ENCODE measurements at regions not wholly inside any gene's neighbourhood (a gene's known extent, or its start where the extent isn't known, plus 50 kb on each side); places are given as distances from the start of the nearest gene placed in this dataset.

GRCh38 chr13:21799671-21800070 lies 128.8 kb downstream of the FGF9 start:
- H3K27me3 Mint-ChIP-seq (ENCODE audit: low read depth), result no peaks in the 10 kb centered on the region
- no peak overlapping the region for H3K27ac Mint-ChIP-seq

GRCh38 chr13:21800837-21801616 lies 130.2 kb downstream of the FGF9 start:
- no peaks in the 10 kb centered on the region for H3K27me3 Mint-ChIP-seq (ENCODE audit: low read depth)
- H3K9me3 Mint-ChIP-seq, result no peaks in the 10 kb centered on the region
- H3K4me1 Mint-ChIP-seq (ENCODE audit: low read depth), result no peaks in the 10 kb centered on the region
- no peaks in the 10 kb centered on the region for H3K36me3 Mint-ChIP-seq (ENCODE audit: low read depth)
- H3K27ac Mint-ChIP-seq, result no peak overlapping the region
- H3K4me3 Mint-ChIP-seq, result no peak overlapping the region

More at GRCh38 chr13:21799671-21800070, 128.8 kb downstream of the FGF9 start:
- Mint-ChIP-seq H3K4me3 (no peak overlapping the region), H3K4me1 (ENCODE audit: low read depth) (no peaks in the 10 kb centered on the region), H3K36me3 (ENCODE audit: low read depth) (no peaks in the 10 kb centered on the region), H3K9me3 (no peaks in the 10 kb centered on the region)

DNA sequence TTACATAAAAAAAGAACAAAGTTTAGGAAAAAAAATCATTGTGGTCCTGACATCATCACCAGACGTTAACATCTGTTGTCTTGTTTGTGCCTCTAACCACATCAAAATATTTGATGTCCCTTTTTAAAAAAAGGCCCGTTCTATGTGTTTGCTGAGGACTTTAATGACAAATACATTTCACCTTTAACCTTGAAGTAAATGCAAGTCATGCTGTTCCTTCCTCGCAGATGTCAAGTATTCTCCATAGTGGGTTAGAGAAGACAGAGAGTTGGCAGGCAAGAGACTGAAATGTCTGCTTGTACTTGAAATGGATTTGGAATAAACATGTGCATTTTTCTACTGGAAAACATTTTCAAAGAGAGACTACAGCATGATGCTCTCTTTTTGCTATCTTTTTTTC lies 134.9 kb downstream of the FGF9 start:
- no peak overlapping the region for H3K27ac Mint-ChIP-seq
- H3K4me3 Mint-ChIP-seq, result no peak overlapping the region

GRCh38 chr13:21812192-21812626 lies 141.3 kb downstream of the FGF9 start:
- H3K36me3 Mint-ChIP-seq (ENCODE audit: low read depth), result no peaks in the 10 kb centered on the region
- H3K27ac Mint-ChIP-seq, result no peak overlapping the region
- H3K4me3 Mint-ChIP-seq, result no peak overlapping the region
- no peaks in the 10 kb centered on the region for H3K27me3 Mint-ChIP-seq (ENCODE audit: low read depth)
- no peaks in the 10 kb centered on the region for H3K4me1 Mint-ChIP-seq (ENCODE audit: low read depth)
- peaks cover 10% of the 10 kb centered on the region for H3K9me3 Mint-ChIP-seq

More for the DNA sequence above, 134.9 kb downstream of the FGF9 start:
- H3K4me1 Mint-ChIP-seq (ENCODE audit: low read depth), result no peaks in the 10 kb centered on the region
- no peaks in the 10 kb centered on the region for H3K27me3 Mint-ChIP-seq (ENCODE audit: low read depth)
- H3K36me3 Mint-ChIP-seq (ENCODE audit: low read depth), result no peaks in the 10 kb centered on the region
- H3K9me3 Mint-ChIP-seq, result peaks cover 7% of the 10 kb centered on the region

DNA sequence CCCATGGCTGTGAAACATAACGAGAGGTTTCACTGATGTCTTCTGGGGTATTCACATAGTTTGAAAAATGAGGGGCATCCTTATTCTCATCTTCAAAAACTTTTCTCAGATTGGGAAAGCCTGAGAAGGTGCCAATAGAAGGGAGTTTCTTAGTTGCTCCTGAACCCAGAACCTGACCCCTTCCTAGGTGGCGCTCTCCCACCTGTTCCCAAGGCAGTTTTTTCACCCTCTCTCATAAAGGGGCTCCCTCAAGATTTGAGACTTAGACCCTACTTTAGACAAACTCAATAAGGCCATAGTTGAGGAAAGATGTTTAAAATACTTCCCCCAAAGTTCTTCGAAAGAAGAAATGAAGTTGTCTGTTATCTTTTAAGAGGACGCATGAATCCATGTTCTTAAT lies 142.2 kb downstream of the FGF9 start:
- Mint-ChIP-seq H3K4me3 (no peak overlapping the region), H3K27ac (no peak overlapping the region), H3K4me1 (ENCODE audit: low read depth) (no peaks in the 10 kb centered on the region), H3K36me3 (ENCODE audit: low read depth) (no peaks in the 10 kb centered on the region), H3K27me3 (ENCODE audit: low read depth) (no peaks in the 10 kb centered on the region), H3K9me3 (peaks cover 4% of the 10 kb centered on the region)

- H3K4me1 Mint-ChIP-seq (ENCODE audit: low read depth), result no peaks in the 10 kb centered on the region
- no peak overlapping the region for H3K4me3 Mint-ChIP-seq
- peaks cover 4% of the 10 kb centered on the region for H3K9me3 Mint-ChIP-seq
- H3K36me3 Mint-ChIP-seq (ENCODE audit: low read depth), result no peaks in the 10 kb centered on the region
- H3K27ac Mint-ChIP-seq, result no peak overlapping the region
- no peaks in the 10 kb centered on the region for H3K27me3 Mint-ChIP-seq (ENCODE audit: low read depth)
Measured at GRCh38 chr13:21813844-21814243, 143.0 kb downstream of the FGF9 start.

DNA sequence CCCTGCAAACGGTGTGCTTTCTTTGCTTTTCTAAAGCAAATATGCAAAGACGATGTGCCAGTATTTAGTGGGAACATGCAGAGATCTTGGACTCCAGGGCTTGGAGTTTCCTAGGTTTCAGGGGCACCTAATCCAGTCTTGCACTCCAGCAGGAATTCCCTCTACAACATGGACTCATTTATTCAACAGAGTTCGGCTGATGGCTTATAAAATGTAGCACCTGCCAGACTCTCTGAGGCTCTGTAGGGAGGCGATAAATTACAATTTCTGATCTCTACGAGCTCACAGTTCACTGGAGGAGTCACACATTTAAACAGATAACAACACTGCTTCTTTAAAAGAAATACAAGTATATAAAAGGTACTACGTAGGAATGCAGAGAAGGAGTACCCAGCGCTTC lies 143.7 kb downstream of the FGF9 start:
- Mint-ChIP-seq H3K4me3 (no peak overlapping the region), H3K9me3 (peaks cover 4% of the 10 kb centered on the region), H3K27me3 (ENCODE audit: low read depth) (no peaks in the 10 kb centered on the region), H3K36me3 (ENCODE audit: low read depth) (no peaks in the 10 kb centered on the region), H3K4me1 (ENCODE audit: low read depth) (no peaks in the 10 kb centered on the region), H3K27ac (no peak overlapping the region)

DNA sequence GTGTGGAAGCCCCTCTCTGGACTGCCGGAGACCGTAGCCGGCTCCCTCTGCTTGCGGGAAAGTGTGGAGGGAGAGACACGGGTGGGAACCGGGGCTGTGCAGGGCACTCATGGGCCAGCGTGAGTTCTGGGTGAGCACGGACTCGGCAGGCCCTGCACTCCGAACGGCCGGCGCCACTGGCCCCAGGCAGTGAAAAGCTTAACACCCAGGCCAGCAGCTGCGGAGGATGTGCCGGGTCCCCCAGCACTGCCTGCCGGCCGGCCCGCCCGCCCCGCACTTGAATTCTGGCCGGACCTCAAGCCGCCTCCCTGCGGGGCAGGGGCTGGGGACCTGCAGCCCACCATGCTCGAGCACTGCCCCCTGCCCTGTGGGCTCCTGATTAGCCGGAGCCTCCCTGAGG lies 147.0 kb downstream of the FGF9 start:
- H3K36me3 Mint-ChIP-seq (ENCODE audit: low read depth), result no peaks in the 10 kb centered on the region
- no peaks in the 10 kb centered on the region for H3K4me1 Mint-ChIP-seq (ENCODE audit: low read depth)
- no peak overlapping the region for H3K4me3 Mint-ChIP-seq
- H3K27ac Mint-ChIP-seq, result no peak overlapping the region
- peaks cover 4% of the 10 kb centered on the region for H3K9me3 Mint-ChIP-seq
- H3K27me3 Mint-ChIP-seq (ENCODE audit: low read depth), result no peaks in the 10 kb centered on the region

DNA sequence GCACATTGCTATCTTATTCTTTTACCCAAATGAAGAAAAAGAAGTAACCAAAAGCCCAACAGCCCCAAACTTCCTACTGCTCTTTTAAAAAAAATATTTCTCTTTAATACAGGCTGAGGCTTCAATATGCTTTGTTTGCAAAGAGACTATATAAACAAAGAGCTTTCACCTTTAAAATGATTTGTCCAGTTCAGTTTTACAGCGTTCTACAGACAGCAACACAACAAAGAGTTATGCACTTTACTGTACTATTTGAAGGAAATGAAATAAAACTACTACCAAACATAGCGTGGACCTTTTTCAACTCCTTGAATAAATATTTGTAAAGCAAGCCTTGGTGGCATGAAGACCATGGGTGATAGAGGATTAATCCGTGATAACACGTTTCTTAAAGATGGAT lies 151.2 kb downstream of the FGF9 start:
- Mint-ChIP-seq H3K36me3 (ENCODE audit: low read depth) (no peaks in the 10 kb centered on the region), H3K9me3 (no peaks in the 10 kb centered on the region), H3K27me3 (ENCODE audit: low read depth) (no peaks in the 10 kb centered on the region), H3K27ac (no peak overlapping the region), H3K4me3 (no peak overlapping the region), H3K4me1 (ENCODE audit: low read depth) (peaks cover 2% of the 10 kb centered on the region)

DNA sequence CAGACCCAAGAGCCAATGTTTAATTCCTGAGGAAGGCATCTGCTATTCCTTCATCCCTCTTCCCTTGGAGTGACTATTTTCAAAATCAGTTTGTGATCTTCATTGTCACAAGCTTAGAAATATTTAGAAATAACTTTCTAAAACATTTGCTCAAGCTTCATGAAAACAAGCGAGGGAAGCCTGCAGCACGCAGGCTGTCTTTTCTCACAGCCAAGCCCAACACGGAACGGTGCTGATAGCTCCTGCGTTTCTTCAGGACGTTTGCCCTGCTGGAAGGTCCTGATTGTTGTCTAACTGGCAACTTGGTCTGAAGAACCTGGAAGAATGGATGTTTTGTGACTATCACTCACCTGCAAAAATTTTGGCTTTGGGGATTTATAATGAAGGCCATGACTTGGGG lies 152.5 kb downstream of the FGF9 start:
- H3K27me3 Mint-ChIP-seq (ENCODE audit: low read depth), result no peaks in the 10 kb centered on the region

GRCh38 chr13:21823949-21824348 lies 153.1 kb downstream of the FGF9 start:
- Mint-ChIP-seq H3K4me1 (ENCODE audit: low read depth) (peaks cover 2% of the 10 kb centered on the region), H3K4me3 (no peak overlapping the region), H3K36me3 (ENCODE audit: low read depth) (no peaks in the 10 kb centered on the region), H3K9me3 (no peaks in the 10 kb centered on the region), H3K27me3 (ENCODE audit: low read depth) (no peaks in the 10 kb centered on the region), H3K27ac (no peak overlapping the region)

More for the DNA sequence above, 152.5 kb downstream of the FGF9 start:
- peaks cover 2% of the 10 kb centered on the region for H3K4me1 Mint-ChIP-seq (ENCODE audit: low read depth)
- no peaks in the 10 kb centered on the region for H3K9me3 Mint-ChIP-seq
- H3K36me3 Mint-ChIP-seq (ENCODE audit: low read depth), result no peaks in the 10 kb centered on the region
- no peak overlapping the region for H3K4me3 Mint-ChIP-seq
- no peak overlapping the region for H3K27ac Mint-ChIP-seq

DNA sequence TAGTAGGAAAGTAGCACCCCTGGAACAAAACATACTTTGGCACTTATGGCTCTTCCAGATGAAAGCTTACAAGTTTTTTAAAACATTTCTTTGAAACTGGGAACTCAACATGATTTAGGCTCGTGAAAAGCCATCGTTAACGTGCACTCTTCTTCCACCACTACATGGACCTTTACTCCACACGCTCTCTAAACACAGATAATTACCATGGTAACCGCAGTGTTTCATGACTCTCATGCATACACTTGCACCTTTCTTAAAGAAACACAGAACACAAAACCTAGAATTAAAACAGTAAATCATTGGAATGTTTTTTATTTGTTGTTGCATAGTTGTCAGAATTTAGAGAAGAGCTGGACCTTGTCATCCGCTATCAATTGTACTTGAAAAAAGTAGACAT lies 154.3 kb downstream of the FGF9 start:
- no peaks in the 10 kb centered on the region for H3K9me3 Mint-ChIP-seq
- no peak overlapping the region for H3K27ac Mint-ChIP-seq
- H3K27me3 Mint-ChIP-seq (ENCODE audit: low read depth), result no peaks in the 10 kb centered on the region
- H3K4me3 Mint-ChIP-seq, result no peak overlapping the region
- peaks cover 2% of the 10 kb centered on the region for H3K4me1 Mint-ChIP-seq (ENCODE audit: low read depth)
- H3K36me3 Mint-ChIP-seq (ENCODE audit: low read depth), result no peaks in the 10 kb centered on the region

DNA sequence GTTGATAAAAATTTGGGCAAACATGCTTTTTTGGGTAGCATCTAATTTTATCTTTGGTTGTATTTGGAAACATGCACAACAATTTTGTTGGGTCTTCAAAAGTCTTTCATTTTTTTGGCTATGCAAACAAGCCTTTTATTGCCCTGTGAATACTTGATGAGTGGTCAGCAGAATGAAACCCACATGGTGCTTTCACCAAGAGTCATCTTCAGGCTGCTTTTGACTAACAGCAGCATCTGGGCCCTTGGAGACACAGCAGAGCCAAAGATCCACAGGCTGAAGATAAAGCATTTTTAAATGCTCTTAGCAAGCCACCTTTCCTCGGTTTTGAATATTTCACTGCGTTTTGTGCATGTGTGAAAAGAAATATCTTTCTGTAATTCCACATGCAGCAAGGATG lies 154.9 kb downstream of the FGF9 start:
- H3K9me3 Mint-ChIP-seq, result no peaks in the 10 kb centered on the region
- H3K27ac Mint-ChIP-seq, result no peak overlapping the region
- peaks cover 2% of the 10 kb centered on the region for H3K4me1 Mint-ChIP-seq (ENCODE audit: low read depth)
- no peaks in the 10 kb centered on the region for H3K36me3 Mint-ChIP-seq (ENCODE audit: low read depth)
- no peak overlapping the region for H3K4me3 Mint-ChIP-seq
- H3K27me3 Mint-ChIP-seq (ENCODE audit: low read depth), result no peaks in the 10 kb centered on the region

GRCh38 chr13:21826214-21827015 lies 155.5 kb downstream of the FGF9 start:
- Mint-ChIP-seq H3K27ac (no peak overlapping the region), H3K27me3 (ENCODE audit: low read depth) (no peaks in the 10 kb centered on the region), H3K4me3 (no peak overlapping the region), H3K4me1 (ENCODE audit: low read depth) (peaks cover 2% of the 10 kb centered on the region), H3K36me3 (ENCODE audit: low read depth) (no peaks in the 10 kb centered on the region), H3K9me3 (no peaks in the 10 kb centered on the region)
